ENCODE measurements at regions not wholly inside any gene's neighbourhood (a gene's known extent, or its start where the extent isn't known, plus 50 kb on each side); places are given as distances from the start of the nearest gene placed in this dataset.

- Mint-ChIP-seq H3K36me3 (ENCODE audit: low read depth) (no peaks in the 10 kb centered on the region), H3K27me3 (no peaks in the 10 kb centered on the region), H3K27ac (no peak overlapping the region), H3K4me1 (ENCODE audit: low read depth) (no peaks in the 10 kb centered on the region), H3K9me3 (no peaks in the 10 kb centered on the region), H3K4me3 (no peak overlapping the region)
- H3K9me3 ChIP-seq (ENCODE audit: control insufficient read depth in 1 of 2, insufficient read depth in 1 of 2, low read length in 2 of 2), result no peaks in the 10 kb centered on the region
- no peak overlapping the region for H3K4me3 ChIP-seq (ENCODE audit: low read length)
- H3K36me3 ChIP-seq (ENCODE audit: insufficient read depth, low read length), result no peaks in the 10 kb centered on the region
- TF ChIP-seq, protein P1, sequence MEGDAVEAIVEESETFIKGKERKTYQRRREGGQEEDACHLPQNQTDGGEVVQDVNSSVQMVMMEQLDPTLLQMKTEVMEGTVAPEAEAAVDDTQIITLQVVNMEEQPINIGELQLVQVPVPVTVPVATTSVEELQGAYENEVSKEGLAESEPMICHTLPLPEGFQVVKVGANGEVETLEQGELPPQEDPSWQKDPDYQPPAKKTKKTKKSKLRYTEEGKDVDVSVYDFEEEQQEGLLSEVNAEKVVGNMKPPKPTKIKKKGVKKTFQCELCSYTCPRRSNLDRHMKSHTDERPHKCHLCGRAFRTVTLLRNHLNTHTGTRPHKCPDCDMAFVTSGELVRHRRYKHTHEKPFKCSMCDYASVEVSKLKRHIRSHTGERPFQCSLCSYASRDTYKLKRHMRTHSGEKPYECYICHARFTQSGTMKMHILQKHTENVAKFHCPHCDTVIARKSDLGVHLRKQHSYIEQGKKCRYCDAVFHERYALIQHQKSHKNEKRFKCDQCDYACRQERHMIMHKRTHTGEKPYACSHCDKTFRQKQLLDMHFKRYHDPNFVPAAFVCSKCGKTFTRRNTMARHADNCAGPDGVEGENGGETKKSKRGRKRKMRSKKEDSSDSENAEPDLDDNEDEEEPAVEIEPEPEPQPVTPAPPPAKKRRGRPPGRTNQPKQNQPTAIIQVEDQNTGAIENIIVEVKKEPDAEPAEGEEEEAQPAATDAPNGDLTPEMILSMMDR (IDR thresholded peaks at IDR 0.05), result no peak
- no peaks in the 10 kb centered on the region for H3K4me1 ChIP-seq (ENCODE audit: insufficient read depth, low read length)
- no peaks in the 10 kb centered on the region for H3K27me3 ChIP-seq (ENCODE audit: control insufficient read depth in 1 of 2, insufficient read depth in 2 of 2, low read length in 2 of 2)
- DNase-seq (peak in 3 of 14 experiments; percentile 4 to 51 (median 43)), ATAC-seq (ENCODE audit: poor library complexity) (no peak)
- H3K27ac ChIP-seq (ENCODE audit: low read depth in 1 of 2, low read length in 2 of 2), result no peak overlapping the region
- POLR2A ChIA-PET, result no interaction called here
- intact Hi-C loops (cut with DNase I, micrococcal nuclease), result no loop called here
- CTCF ChIA-PET, result no interaction called here
These were observed 556.1 kb downstream of the SOX6 start for GRCh38 chr11:15800111-15800800.

DNA sequence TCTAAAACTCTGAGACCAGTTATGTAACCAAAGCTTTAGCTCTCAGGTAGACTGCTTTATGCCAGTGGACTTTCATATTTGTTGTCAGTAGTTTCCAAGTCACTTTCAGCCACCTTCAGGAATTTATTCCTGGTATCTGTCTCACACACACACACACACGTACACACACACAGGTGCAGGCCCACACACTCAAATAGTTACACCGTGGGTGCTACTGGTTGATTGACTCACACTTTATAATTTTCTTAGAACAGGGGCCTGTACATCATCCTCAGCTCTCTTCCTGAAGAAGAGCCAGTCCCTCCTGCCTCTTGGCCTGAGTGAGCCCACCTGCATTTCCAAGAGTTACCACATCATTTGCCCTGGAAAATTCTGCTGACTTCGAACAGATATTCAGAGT is 555.2 kb downstream of the SOX6 start:
- Histone ChIP-seq H3K4me1 (ENCODE audit: insufficient read depth, low read length) (no peaks in the 10 kb centered on the region), H3K36me3 (ENCODE audit: insufficient read depth, low read length) (no peaks in the 10 kb centered on the region), H3K9me3 (ENCODE audit: control insufficient read depth in 1 of 2, insufficient read depth in 1 of 2, low read length in 2 of 2) (no peaks in the 10 kb centered on the region), H3K27ac (ENCODE audit: low read depth in 1 of 2, low read length in 2 of 2) (no peak overlapping the region), H3K4me3 (ENCODE audit: low read length) (no peak overlapping the region), H3K27me3 (ENCODE audit: control insufficient read depth in 1 of 2, insufficient read depth in 2 of 2, low read length in 2 of 2) (no peaks in the 10 kb centered on the region)
- TF ChIP-seq, protein P1 (IDR thresholded peaks at IDR 0.05), result no peak
- ATAC-seq (ENCODE audit: poor library complexity) (no peak), DNase-seq (no peak)
- Mint-ChIP-seq H3K36me3 (ENCODE audit: low read depth) (no peaks in the 10 kb centered on the region), H3K27ac (no peak overlapping the region), H3K9me3 (no peaks in the 10 kb centered on the region), H3K4me1 (ENCODE audit: low read depth) (no peaks in the 10 kb centered on the region), H3K27me3 (no peaks in the 10 kb centered on the region), H3K4me3 (no peak overlapping the region)
- CTCF ChIA-PET, result no interaction called here
- POLR2A ChIA-PET, result no interaction called here
- intact Hi-C loops (cut with DNase I, micrococcal nuclease), result no loop called here

DNA sequence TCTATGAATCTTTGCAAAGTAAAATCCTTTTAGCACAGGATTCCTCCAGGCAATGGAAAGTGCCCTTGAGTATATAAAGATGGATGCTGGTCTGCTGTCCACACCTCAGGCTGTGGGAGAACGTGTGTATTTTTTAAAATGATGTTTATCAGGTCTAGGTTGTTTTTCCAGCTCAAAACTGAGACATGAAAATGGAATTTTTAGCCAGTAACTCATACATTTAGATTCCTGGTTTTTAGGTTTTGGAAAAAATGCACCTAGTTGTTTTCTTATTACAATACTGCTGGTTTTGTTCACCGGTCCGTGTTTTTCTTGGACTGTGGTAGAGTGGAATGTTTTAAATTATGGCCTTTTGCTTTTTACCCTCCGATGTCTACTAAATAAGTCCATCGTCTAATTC is 554.7 kb downstream of the SOX6 start:
- H3K9me3 Mint-ChIP-seq, result no peaks in the 10 kb centered on the region
- no peaks in the 10 kb centered on the region for H3K36me3 ChIP-seq (ENCODE audit: insufficient read depth, low read length)
- no peak overlapping the region for H3K27ac ChIP-seq (ENCODE audit: low read depth in 1 of 2, low read length in 2 of 2)
- intact Hi-C loops (cut with DNase I, micrococcal nuclease), result no loop called here
- POLR2A ChIA-PET, result no interaction called here
- ATAC-seq (ENCODE audit: poor library complexity) (no peak), DNase-seq (no peak)
- H3K36me3 Mint-ChIP-seq (ENCODE audit: low read depth), result no peaks in the 10 kb centered on the region
- H3K4me3 Mint-ChIP-seq, result no peak overlapping the region
- no peak overlapping the region for H3K27ac Mint-ChIP-seq
- H3K4me1 Mint-ChIP-seq (ENCODE audit: low read depth), result no peaks in the 10 kb centered on the region
- no peaks in the 10 kb centered on the region for H3K27me3 Mint-ChIP-seq
- TF ChIP-seq, protein P1 (IDR thresholded peaks at IDR 0.05), result no peak
- no peaks in the 10 kb centered on the region for H3K9me3 ChIP-seq (ENCODE audit: control insufficient read depth in 1 of 2, insufficient read depth in 1 of 2, low read length in 2 of 2)
- CTCF ChIA-PET, result no interaction called here
- no peaks in the 10 kb centered on the region for H3K27me3 ChIP-seq (ENCODE audit: control insufficient read depth in 1 of 2, insufficient read depth in 2 of 2, low read length in 2 of 2)
- no peak overlapping the region for H3K4me3 ChIP-seq (ENCODE audit: low read length)
- no peaks in the 10 kb centered on the region for H3K4me1 ChIP-seq (ENCODE audit: insufficient read depth, low read length)
